Stimulated activated CD8-positive, alpha-beta memory T cell treated with anti-CD3 and anti-CD28 coated beads, Interleukin-15, amount 100 ng/mL, for 4 hours (primary cell): ENCODE measurements at regions not wholly inside any gene's neighbourhood (a gene's known extent, or its start where the extent isn't known, plus 50 kb on each side); places are given as distances from the start of the nearest gene placed in this dataset.

ENCODE experiments used
- DNase-seq, 2 donors: peaks; one replicate each; pipeline ENCODE4 v3.0.0-alpha.2; 2020; ENCODE audit warnings: low read depth in 2 of 2

DNA sequence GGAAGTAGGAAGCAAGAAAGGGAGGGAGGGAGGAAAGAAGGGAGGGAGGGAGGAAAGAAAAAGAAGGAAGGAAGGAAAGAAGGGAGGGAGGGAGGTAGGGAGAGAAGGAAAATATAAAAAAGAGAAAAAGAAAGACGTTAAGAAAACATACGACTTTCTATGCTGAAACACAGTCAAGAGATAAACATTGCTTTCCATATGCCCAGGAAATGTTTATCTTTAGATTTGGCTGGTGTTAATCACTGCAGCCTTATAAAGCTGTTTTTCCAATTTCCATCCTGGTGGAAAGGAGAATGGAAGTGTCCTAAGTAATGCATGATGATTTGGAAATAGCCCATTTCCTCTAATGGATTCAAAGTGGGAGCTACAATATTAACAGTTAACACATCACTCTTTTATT lies 524.3 kb downstream of the MTRR start:
- DNase-seq, result no peak

GRCh38 chr5:8394965-8395364 lies 526.0 kb downstream of the MTRR start:
- DNase-seq, result no peak

DNA sequence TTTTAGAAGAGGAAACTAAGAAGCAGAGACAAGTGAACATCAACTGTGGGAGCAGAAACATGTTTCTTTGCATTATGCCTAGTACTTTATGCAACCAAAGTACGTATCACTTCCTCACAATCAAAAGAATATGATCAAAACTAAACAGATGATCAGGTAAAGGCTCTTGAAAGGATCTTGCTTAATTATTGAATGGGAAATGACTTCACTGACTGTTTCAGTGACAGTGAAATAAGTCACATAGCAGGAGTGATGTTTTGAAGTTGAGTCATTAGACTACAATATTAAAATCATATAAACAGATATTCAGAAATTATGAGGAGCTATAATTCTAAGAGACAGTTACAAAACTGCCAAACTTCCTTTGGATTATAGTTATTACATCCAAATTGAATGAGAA lies 527.3 kb downstream of the MTRR start:
- DNase-seq, result no peak

DNA sequence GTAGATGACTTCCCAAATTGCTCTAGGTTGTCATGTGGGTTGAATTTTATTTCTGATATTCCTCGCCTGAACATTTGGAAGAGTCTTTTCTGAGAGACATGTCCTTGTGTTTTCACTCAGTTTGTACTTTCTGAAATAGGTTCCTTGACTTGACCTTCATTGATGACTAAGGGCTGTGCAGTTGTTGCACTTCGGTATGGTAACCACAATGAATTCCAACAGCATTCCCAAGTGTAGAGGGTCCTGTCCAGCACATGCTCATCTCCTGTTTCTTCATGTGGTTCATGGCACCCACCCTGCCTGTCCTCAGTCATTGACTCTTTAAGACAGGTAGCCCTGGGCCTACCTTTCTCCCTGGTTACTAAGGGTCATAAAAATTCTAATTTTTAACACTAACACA lies 527.8 kb downstream of the MTRR start:
- DNase-seq, result no peak

DNA sequence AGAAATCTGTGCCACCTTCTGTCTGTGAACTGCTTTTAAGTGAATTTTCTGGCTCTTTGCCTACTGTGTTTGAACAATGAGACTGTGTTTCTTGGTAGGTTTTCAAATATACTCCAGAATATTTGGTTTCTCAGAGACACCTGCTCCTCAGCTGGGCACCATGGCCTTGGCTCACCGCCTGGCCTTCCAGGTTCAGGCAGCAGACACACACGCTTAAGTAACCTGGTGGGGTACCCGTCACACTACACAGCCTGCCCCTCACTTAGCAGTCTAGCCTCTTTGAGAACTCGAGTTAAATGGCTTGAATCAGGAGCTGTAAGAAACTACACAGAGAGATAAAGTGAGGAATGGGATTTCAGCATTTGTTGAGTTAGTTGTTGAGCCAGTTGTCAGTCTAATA lies 530.5 kb downstream of the MTRR start:
- DNase-seq, result no peak

DNA sequence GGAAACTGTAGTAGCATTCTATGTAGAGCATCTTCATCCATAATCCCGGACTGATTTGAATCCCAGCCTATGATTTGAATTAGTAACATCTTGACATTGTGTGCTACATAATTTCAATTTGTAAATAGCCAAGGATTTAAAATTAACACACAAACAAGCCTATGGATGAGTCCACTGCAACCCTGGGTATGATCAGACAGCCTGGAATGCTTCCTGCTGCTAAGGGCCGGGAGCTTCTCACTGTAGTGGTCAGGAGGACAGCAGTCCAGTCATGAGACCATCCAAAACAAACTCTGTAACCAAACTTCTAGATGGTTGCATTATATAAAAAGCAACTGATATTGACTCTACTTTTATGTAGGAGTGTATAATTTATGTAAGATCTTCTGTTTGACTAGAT lies 539.3 kb downstream of the MTRR start:
- DNase-seq, result no peak

DNA sequence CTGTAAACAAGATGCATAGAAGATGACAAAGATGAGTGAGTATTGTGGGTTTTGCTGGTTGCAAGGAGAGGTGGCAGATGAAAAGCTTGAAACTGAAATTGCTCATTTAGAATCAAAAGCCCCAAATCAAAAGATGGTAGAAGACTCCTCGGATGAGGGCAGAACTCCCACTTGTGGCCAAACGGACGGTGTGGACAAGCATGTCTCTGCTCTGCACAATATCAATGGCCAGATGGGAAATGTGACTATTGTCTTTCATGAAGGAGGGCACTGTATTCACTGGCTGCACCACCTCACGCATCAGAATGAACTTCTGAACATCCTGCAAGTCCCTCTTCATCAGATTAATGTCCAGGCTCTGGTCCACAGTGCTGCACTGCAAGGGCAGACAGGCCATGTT lies 541.7 kb downstream of the MTRR start:
- DNase-seq, result no peak

DNA sequence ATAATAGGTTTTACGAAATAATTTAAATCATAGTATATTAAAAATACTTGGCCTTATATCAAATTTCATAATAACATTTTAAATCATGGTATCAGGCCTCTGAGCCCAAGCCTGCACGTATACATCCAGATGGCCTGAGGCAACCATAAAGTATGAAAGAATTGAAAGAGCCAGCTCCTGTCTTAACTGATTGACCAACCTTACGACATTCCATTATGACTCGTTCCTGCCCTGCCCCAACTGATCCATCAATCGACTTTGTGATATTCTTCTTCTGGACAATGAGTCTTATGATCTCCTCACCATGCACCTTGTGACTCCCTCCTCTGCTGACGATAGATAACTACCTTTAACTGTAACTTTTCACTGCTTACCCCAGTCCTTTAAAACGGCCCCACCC lies 545.0 kb downstream of the MTRR start:
- DNase-seq, result no peak

GRCh38 chr5:8417316-8418048 lies 548.5 kb downstream of the MTRR start:
- no peak for DNase-seq

DNA sequence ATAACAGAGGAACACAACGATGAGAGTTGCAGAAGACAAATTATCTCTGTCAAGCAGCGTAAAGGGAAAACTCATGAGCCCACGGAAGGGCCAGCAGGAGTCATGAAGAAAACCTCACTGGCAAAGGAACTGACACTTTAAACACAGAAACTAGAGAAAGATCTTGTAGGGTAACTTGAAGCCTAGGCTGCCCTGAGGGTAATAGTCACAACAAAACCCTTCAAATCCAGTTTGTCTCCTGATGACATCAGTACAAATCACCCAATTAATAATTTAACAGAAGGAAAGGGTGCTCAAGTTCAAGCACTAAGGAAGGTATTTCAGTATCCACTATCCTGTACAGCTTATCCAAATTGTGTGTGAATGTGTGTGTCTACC lies 549.1 kb downstream of the MTRR start:
- no peak for DNase-seq

DNA sequence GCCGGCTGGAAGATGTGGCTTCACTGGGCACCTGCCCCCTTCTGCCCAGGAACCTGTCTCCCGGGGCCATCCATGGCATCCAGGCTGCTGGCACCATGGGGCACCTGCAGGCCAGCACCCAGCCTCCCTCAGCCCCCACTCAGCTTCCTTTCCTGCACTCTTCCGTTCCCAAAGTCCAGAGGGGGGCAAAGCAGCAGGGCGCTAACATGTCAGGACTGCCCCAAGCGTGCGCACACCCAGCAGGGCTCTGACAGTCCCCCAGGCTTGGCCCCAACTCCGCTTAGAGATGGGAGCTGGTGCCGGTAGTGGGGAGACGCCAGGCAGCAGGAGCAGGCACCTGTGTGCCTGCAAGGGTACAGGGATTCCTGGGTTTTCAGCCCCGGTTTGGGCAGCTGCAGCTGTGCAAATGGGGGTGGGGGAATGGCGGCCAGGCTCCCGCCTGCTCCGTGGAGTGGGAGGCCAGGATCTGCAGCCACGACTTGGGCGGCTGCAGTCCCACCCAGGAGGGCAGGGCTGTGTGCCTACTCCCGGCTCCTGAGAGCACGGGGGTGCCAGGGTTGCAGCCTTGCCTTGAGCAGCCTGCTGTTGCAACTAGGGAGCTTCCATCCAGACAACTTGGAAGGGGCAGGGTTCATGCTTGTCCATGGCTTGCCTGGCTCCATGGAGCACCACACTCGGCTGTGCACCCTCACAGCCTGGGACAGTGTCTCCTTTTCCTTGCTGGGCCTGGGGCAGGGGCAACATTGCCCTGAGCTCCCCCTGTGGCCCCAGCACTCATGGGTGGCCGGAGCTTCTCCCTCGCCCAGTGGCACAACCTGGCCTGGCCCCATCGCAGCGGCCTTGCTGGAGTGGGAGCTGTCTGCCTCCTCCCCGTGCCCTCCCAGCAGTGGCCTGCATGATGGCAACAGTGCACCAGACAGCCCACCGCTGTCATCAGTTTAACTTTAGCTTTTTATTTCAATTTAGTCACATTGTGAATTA lies 561.1 kb downstream of the MTRR start:
- DNase-seq, result no peak

- DNase-seq, result no peak
Observed at GRCh38 chr5:8434501-8434900, 565.6 kb downstream of the MTRR start.

DNA sequence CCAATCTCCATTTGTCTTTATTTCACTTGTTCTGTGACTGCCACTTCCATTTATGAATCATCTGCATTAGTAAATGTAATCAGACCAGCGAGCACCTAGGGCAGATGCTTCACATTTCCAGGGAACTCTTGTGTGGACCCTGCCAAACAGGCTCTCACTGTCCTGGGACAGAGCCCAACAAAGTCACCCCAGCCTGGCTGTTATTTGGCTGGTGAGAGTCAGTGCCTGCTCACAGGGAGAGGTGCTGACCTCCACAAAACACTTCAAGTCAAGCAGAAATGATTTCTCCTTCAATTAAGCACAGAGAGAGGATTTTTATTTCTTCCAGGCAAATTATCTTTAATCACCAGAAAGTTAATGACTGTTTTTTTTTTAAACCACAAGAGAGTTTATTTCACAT lies 568.0 kb downstream of the MTRR start:
- no peak for DNase-seq

- no peak for DNase-seq
Observed at GRCh38 chr5:8445139-8445538, 576.2 kb downstream of the MTRR start.

GRCh38 chr5:8446179-8446578 lies 577.2 kb downstream of the MTRR start:
- DNase-seq, result no peak

GRCh38 chr5:8456846-8457186 lies 587.9 kb downstream of the MTRR start:
- no peak for DNase-seq

GRCh38 chr5:8457187-8458037 lies 588.5 kb downstream of the MTRR start:
- peak; percentile 61 to 81 for DNase-seq

- no peak for DNase-seq
Observed at GRCh38 chr5:8458038-8458383, 589.1 kb downstream of the MTRR start.

GRCh38 chr5:8461543-8461942 lies 592.6 kb downstream of the MTRR start:
- no peak for DNase-seq

GRCh38 chr5:8462565-8462964 lies 593.6 kb downstream of the MTRR start:
- DNase-seq, result no peak

GRCh38 chr5:8470489-8470888 lies 601.5 kb downstream of the MTRR start:
- no peak for DNase-seq

GRCh38 chr5:8471581-8471980 lies 602.6 kb downstream of the MTRR start:
- DNase-seq, result no peak
